ENCODE measurements at regions not wholly inside any gene's neighbourhood (a gene's known extent, or its start where the extent isn't known, plus 50 kb on each side); places are given as distances from the start of the nearest gene placed in this dataset.

DNA sequence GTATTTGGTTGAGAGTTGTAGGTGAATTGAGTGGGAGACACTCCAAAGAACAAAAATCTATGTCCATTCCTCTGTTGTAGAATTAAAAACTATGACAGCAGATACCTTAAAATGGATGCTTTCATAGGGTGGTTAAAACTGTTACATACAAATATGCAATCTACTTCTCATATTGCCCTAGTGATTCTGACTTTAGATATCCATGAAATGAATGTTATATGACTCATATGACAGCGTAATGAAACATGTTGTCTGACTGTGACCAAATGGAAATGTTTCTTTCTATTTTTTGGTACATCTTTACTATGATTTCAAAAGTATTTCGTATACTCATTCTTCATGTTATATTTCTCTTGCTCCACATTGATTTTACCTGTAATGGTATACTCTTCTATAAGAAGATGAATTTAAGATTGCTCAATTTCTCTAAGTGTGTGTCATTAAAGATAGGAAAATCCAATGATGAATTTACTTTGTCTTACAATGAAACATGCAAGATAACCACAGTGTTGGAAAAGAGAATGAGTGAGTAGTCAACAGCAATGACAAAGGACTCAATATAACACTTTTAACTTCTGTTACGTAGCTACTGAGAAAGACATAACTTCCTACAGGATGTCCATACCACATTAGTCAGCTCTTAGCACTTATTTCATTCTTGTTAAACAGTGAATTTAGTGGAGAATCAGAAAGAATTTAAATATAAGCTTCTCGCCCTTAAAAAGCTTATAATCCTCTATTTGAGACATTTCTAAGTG is 79.3 kb upstream of the LSAMP start:
- Histone ChIP-seq H3K27ac (no peak overlapping the region), H3K9me3 (no peaks in the 10 kb centered on the region), H3K4me1 (no peaks in the 10 kb centered on the region), H3K27me3 (no peaks in the 10 kb centered on the region), H3K36me3 (no peaks in the 10 kb centered on the region), H3K4me3 (no peak overlapping the region)
- DNase-seq (ENCODE audit: low spot score in 2 of 2) = no peak
- TF ChIP-seq CTCF (IDR thresholded peaks at IDR 0.05) (no peak), POLR2A (IDR thresholded peaks at IDR 0.05) (no peak), EP300 (IDR thresholded peaks at IDR 0.05) (no peak)
- WGBS, 2 donors = 84 to 88% methylated on average over 4 of the region's 4 CpGs

DNA sequence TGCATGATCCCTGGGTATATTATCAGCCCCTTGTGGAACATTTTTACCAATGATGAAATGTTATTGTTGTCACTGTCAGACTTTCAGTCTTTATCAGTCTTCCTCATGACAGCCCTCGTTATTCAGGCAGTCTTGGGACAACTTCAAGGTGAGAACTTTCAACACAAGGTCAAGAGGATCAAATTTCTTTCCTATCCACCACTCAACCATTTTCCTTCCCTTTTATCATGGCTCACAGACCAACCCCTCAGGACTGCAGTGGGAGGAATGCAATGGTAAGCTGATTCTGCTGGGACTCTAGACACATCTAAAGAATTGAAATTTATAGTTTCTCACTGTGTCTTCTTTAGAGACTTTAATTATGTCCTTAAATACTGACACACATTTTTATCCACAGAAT is 107.0 kb upstream of the LSAMP start:
- Histone ChIP-seq H3K36me3 (no peaks in the 10 kb centered on the region), H3K9me3 (no peaks in the 10 kb centered on the region), H3K4me3 (no peak overlapping the region), H3K4me1 (no peaks in the 10 kb centered on the region), H3K27me3 (no peaks in the 10 kb centered on the region), H3K27ac (no peak overlapping the region)
- no peak for TF ChIP-seq CTCF (IDR thresholded peaks at IDR 0.05)
- TF ChIP-seq POLR2A (IDR thresholded peaks at IDR 0.05) = no peak
- no peak for TF ChIP-seq EP300 (IDR thresholded peaks at IDR 0.05)
- WGBS, 2 donors = 23 to 33% methylated on average over 1 of the region's 1 CpG
- DNase-seq (ENCODE audit: low spot score in 2 of 2) = no peak

- TF ChIP-seq CTCF (IDR thresholded peaks at IDR 0.05) = no peak
- no peak for TF ChIP-seq POLR2A (IDR thresholded peaks at IDR 0.05)
- TF ChIP-seq EP300 (IDR thresholded peaks at IDR 0.05) = no peak
- 94% methylated on average over 2 of the region's 2 CpGs for WGBS, 2 donors
- H3K4me1 ChIP-seq = no peaks in the 10 kb centered on the region
- no peaks in the 10 kb centered on the region for H3K9me3 ChIP-seq
- no peak overlapping the region for H3K4me3 ChIP-seq
- no peaks in the 10 kb centered on the region for H3K36me3 ChIP-seq
- H3K27me3 ChIP-seq = no peaks in the 10 kb centered on the region
- DNase-seq (ENCODE audit: low spot score in 2 of 2) = no peak
- H3K27ac ChIP-seq = no peak overlapping the region
These were observed 108.1 kb upstream of the LSAMP start for GRCh38 chr3:116553355-116553754.

DNA sequence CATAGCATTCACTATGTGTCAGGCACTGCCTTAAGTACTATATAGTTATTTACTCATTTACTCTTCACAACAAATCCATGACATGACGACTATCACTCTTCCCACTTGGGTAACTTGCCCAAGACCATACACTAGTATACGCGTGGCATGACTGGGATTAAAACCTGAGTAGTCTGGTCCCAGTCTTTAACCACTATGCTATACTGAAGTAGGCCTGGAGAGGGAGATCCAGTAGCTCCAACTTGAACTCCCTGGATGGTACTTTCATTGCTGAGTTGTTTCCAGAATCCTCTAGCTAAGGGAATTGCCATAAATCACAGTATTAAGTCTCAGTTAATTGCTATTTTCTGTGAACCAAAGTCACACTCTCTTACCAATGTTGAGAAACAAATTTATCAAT is 116.2 kb upstream of the LSAMP start:
- TF ChIP-seq EP300 (IDR thresholded peaks at IDR 0.05) (no peak), POLR2A (IDR thresholded peaks at IDR 0.05) (no peak), CTCF (IDR thresholded peaks at IDR 0.05) (no peak)
- 54 to 62% methylated on average over 3 of the region's 3 CpGs for WGBS, 2 donors

GRCh38 chr3:116563351-116563750 is 118.1 kb upstream of the LSAMP start:
- no peak overlapping the region for H3K4me3 ChIP-seq
- no peak for DNase-seq (ENCODE audit: low spot score in 2 of 2)
- no peaks in the 10 kb centered on the region for H3K4me1 ChIP-seq
- no peaks in the 10 kb centered on the region for H3K27me3 ChIP-seq
- H3K9me3 ChIP-seq = no peaks in the 10 kb centered on the region
- no peak overlapping the region for H3K27ac ChIP-seq
- no peaks in the 10 kb centered on the region for H3K36me3 ChIP-seq
- WGBS, 2 donors = 58 to 64% methylated on average over 2 of the region's 2 CpGs
- TF ChIP-seq EP300 (IDR thresholded peaks at IDR 0.05) (no peak), POLR2A (IDR thresholded peaks at IDR 0.05) (no peak), CTCF (IDR thresholded peaks at IDR 0.05) (no peak)

More for the DNA sequence above, 116.2 kb upstream of the LSAMP start:
- no peaks in the 10 kb centered on the region for H3K4me1 ChIP-seq
- DNase-seq (ENCODE audit: low spot score in 2 of 2) = no peak
- H3K9me3 ChIP-seq = no peaks in the 10 kb centered on the region
- no peak overlapping the region for H3K4me3 ChIP-seq
- H3K27me3 ChIP-seq = no peaks in the 10 kb centered on the region
- H3K36me3 ChIP-seq = no peaks in the 10 kb centered on the region
- H3K27ac ChIP-seq = no peak overlapping the region
